Nephron progenitor cell (in vitro differentiated cells): ENCODE measurements at regions not wholly inside any gene's neighbourhood (a gene's known extent, or its start where the extent isn't known, plus 50 kb on each side); places are given as distances from the start of the nearest gene placed in this dataset.

Experiments used
- DNase-seq: peaks from one replicate; pipeline ENCODE4 v3.0.0; 2021
- H3K27ac Mint-ChIP-seq: 2 replicates; pipeline ENCODE4 v1.8.0; 2021; ENCODE audit warnings: mild to moderate bottlenecking, moderate library complexity, mixed read lengths
- H3K27me3 Mint-ChIP-seq: 2 replicates; pipeline ENCODE4 v1.8.0; 2021; ENCODE audit warnings: mild to moderate bottlenecking, low read depth, mixed read lengths; ENCODE audit not compliant: poor library complexity
- H3K36me3 Mint-ChIP-seq: 2 replicates; pipeline ENCODE4 v1.8.0; 2021; ENCODE audit warnings: low read depth, mixed read lengths
- H3K4me1 Mint-ChIP-seq: 2 replicates; pipeline ENCODE4 v1.8.0; 2021; ENCODE audit warnings: mixed read lengths
- H3K4me3 Mint-ChIP-seq: 2 replicates; pipeline ENCODE4 v1.8.0; 2021; ENCODE audit warnings: mild to moderate bottlenecking, moderate library complexity, mixed read lengths
- H3K9me3 Mint-ChIP-seq: 2 replicates; pipeline ENCODE4 v1.8.0; 2021; ENCODE audit warnings: mild to moderate bottlenecking, moderate library complexity, mixed read lengths
- TF ChIP-seq, protein P1 (sequence below): fragments of 200-600 bp; sonication (generic); IDR thresholded peaks from 2 replicates; pipeline ENCODE4 v1.5.0; 2021; ENCODE audit warnings: antibody characterized with exemption

DNA sequence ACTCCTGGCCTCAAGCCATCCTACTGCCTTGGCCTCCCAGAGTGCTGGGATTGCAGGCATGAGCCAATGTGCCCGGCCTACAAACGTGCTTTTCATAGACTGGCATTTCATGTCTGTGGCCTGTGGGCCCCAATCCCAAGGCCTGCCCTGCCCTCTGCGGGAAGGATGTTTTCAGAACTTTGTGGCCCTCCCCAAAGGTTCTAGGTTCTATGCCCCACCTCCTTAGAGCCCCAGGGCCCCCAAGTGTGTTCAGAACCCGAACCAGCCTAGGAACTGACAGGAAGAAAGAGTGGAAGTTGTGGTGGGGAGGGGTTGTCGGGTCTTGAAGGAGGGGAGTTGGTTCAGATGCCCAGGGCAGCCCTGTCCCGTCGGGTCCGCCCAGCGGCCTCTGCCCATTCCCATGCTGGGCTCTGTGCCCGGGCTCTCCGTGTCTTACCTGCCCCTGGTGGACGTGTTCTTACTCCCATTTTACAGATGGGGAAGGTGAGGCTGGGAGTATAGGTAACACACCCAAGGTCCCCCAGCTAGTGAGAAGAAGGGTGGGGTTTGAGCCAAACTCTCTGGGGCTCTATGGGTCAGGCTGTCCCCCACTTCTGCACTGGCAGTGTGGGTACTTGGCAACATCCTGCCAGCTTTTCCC lies 175.8 kb upstream of the IER5L start:
- H3K4me3 Mint-ChIP-seq, result peak overlapping the region; percentile 9
- H3K27me3 Mint-ChIP-seq, result peaks cover 7% of the 10 kb centered on the region
- peaks cover 4% of the 10 kb centered on the region for H3K36me3 Mint-ChIP-seq
- no peak overlapping the region for H3K27ac Mint-ChIP-seq
- DNase-seq, result no peak
- peaks cover 31% of the 10 kb centered on the region for H3K4me1 Mint-ChIP-seq
- TF ChIP-seq, protein P1, sequence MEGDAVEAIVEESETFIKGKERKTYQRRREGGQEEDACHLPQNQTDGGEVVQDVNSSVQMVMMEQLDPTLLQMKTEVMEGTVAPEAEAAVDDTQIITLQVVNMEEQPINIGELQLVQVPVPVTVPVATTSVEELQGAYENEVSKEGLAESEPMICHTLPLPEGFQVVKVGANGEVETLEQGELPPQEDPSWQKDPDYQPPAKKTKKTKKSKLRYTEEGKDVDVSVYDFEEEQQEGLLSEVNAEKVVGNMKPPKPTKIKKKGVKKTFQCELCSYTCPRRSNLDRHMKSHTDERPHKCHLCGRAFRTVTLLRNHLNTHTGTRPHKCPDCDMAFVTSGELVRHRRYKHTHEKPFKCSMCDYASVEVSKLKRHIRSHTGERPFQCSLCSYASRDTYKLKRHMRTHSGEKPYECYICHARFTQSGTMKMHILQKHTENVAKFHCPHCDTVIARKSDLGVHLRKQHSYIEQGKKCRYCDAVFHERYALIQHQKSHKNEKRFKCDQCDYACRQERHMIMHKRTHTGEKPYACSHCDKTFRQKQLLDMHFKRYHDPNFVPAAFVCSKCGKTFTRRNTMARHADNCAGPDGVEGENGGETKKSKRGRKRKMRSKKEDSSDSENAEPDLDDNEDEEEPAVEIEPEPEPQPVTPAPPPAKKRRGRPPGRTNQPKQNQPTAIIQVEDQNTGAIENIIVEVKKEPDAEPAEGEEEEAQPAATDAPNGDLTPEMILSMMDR, result no peak
- H3K9me3 Mint-ChIP-seq, result peaks cover 12% of the 10 kb centered on the region

DNA sequence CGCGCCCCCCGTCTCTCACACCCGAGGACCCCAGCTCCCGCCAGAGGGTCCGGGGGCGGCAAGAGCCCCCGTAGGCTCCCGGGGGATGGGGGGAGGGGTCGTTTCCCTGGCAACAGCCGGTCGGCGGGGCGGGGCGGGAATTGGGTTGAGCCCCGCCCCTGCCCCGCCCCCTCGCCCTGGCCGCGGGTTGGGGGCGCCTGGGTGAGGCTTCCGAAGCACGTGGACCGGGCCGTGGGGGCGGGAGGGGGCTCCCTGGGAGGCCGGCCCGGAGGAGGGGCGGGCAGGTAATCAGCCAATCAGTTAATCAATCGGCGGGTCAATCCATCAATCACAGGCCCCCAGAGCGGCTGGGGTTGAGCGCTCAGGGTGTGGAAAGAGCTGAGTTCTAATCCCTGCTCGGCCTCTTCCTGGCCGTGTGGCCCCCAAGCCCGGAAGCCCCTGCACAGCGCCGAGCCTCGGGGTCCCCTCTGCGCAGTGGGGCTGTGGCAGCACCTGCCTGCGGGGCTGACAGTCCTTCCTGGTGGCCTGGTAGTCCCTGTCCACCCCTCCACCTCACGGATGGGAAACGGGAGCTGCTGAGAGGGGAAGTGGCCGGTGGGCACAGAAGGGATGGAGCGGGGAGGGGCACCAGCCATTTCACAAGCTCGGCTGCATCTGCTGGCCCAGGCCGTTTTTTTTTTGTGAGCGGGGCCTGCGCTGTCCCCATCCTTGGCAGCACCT lies 174.2 kb upstream of the IER5L start:
- TF ChIP-seq, protein P1, result no peak
- Mint-ChIP-seq H3K27ac (no peak overlapping the region), H3K27me3 (peaks cover 7% of the 10 kb centered on the region), H3K4me1 (peaks cover 38% of the 10 kb centered on the region), H3K36me3 (peaks cover 4% of the 10 kb centered on the region), H3K9me3 (peaks cover 12% of the 10 kb centered on the region), H3K4me3 (peak overlapping the region; percentile 77)
- peak; percentile 88 for DNase-seq

DNA sequence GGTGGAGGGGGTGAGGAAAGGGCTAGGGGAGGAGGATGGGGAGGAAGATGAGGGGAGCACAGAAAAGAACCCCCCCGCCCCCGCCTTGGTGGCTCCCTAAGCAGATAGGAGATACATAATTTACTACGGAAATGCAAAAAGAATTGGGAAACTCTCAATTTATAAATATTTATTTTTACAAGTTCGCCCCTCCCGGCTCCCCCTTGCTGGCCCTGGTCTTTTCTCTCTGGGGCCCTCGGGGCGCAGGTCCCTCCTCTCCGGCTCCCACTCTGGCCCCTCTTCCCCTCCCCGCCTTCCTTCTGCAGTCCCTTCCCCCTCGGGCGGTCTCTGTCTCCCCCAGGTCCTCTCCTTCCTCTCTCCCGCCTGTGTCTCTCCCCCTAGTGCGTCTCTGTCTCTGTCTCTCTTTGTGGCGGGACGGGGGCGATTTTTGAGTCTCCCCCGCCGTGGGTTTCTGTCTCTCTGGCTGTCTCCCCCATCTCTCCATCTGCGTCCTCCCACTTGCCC lies 173.6 kb upstream of the IER5L start:
- Mint-ChIP-seq H3K27ac (peak overlapping the region; percentile 84), H3K27me3 (peaks cover 7% of the 10 kb centered on the region), H3K36me3 (peaks cover 4% of the 10 kb centered on the region), H3K9me3 (peaks cover 12% of the 10 kb centered on the region), H3K4me1 (peaks cover 38% of the 10 kb centered on the region), H3K4me3 (peak overlapping the region; percentile 77)
- DNase-seq, result peak; percentile 52
- TF ChIP-seq, protein P1, result no peak

DNA sequence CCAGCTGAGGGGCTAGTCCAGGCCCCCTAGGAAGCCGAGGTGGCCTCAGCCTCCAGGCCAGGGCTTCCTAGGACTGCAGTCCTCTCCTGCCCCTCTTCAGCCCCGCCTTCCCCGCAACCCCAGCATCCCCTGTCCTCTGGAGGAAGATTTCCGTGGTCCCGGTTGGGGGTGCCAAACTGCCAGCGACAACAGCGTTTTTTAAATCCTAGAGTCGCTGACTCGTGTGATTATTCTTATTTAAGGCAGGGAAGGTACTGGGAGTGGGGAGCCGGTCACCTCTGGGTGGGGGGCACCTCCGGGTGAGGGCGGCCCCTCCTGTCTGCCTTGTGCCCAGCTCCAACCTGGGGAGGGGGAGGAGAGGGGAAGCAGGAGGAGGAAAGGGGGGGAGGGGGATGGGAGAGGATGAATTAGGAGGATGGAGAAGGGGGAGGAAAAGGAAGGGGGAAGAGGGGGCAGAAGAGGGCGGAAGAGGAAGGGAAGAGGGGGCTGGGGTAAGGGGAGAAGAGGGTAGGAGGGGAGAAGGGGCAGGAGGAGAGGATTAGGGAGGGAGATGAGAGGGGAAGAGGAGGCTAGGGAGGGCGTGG lies 173.1 kb upstream of the IER5L start:
- TF ChIP-seq, protein P1, result no peak
- no peak overlapping the region for H3K27ac Mint-ChIP-seq
- peaks cover 4% of the 10 kb centered on the region for H3K36me3 Mint-ChIP-seq
- H3K9me3 Mint-ChIP-seq, result peaks cover 12% of the 10 kb centered on the region
- peak overlapping the region; percentile 49 for H3K4me3 Mint-ChIP-seq
- peaks cover 38% of the 10 kb centered on the region for H3K4me1 Mint-ChIP-seq
- DNase-seq, result peak; percentile 66
- peaks cover 7% of the 10 kb centered on the region for H3K27me3 Mint-ChIP-seq

DNA sequence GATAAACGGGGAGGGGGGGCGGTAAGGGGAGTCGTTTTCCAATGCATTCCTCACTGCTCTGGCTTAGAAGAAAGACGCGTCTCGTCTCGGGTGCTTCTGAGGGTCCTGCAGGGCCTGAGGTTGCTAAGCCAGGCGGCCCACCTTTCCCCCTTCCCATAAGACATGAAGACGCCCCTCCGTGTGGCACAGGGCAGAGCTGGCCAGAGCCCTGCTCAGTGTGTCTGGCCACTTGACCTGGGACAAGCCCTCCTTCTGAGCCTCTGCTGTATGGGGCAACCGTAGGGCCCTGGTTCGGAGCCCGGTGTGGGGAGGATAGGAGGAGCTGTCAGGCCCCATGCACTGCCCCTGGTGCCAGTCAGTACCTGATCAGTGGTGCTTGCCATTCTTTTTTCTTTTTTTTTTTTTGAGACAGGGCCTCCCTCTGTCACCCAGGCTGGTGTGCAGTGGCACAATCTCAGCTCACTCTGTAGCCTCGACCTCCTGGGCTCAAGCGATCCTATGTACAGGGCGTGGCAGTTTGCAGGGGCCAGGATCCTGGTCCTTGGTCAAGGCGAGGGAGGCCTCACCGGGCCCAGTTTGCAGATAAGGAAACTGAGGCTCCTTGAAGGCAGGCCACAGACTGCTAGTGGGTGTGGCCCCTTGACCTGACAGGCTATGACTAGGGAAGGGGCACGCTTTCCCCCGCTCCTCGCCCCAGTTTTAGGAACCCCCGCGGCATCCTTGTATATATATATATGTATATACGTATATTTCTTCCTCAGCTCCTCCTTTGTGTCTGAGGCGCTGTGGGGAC lies 172.3 kb upstream of the IER5L start:
- Mint-ChIP-seq H3K36me3 (no peaks in the 10 kb centered on the region), H3K27ac (peak overlapping the region; percentile 71), H3K4me3 (no peak overlapping the region), H3K9me3 (peaks cover 5% of the 10 kb centered on the region), H3K27me3 (peaks cover 6% of the 10 kb centered on the region), H3K4me1 (peaks cover 38% of the 10 kb centered on the region)
- TF ChIP-seq, protein P1, result no peak
- no peak for DNase-seq
